HG03460 (cell line): ENCODE measurements at regions not wholly inside any gene's neighbourhood (a gene's known extent, or its start where the extent isn't known, plus 50 kb on each side); places are given as distances from the start of the nearest gene placed in this dataset.

Experiments used
- ATAC-seq: cut with Tn5 transposase; IDR thresholded peaks from one replicate; pipeline ENCODE4 v1.9.1; 2021; ENCODE audit not compliant: unreplicated experiment

DNA sequence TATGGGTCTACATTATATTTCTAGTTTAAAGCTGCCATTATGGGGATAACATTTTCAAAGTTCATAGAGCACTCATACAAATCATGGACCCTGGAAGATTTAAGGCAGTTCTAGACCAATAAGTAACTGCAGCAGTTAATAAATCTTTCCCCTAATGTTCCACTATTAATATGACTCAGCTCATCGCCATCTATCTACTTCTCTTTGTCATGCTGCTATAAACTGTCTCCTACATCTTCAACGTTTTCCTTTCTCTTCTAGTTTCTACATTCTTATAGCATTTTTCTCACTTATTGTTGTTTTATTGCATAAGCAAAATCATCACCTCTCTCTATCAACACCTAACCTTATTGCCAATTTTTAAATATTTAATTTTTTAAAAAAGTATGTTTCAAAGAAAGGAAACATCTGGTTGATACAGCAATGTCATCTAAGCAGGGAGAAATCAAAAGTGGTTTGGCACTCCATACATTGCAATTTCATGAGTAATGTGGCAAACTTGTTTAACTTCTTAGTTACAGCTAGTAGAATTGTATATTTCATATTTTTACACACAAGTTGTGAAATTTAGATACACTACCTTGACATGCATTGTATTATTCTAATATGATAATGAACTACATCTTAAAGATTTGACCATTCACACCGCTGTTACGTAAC, 1500.4 kb upstream of the MIR17HG start:
- no peak for ATAC-seq

DNA sequence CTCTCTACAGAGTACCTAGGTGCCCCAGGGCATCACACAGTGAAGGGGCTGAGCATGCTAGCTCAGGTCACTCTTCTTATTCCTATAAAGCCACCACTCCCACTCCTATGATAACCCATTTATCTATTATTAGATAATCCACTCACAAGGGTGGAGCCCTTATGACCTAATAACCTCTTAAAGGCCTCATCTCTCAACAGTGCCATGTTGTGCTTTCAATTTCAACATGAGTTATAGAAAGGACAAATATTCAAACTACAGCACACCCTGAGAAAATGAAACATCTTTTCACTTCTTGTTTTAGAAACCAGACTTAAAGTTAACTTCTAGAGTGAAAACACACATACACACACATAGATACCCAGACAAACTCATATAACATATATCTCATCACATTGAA, 1494.9 kb upstream of the MIR17HG start:
- ATAC-seq = no peak

DNA sequence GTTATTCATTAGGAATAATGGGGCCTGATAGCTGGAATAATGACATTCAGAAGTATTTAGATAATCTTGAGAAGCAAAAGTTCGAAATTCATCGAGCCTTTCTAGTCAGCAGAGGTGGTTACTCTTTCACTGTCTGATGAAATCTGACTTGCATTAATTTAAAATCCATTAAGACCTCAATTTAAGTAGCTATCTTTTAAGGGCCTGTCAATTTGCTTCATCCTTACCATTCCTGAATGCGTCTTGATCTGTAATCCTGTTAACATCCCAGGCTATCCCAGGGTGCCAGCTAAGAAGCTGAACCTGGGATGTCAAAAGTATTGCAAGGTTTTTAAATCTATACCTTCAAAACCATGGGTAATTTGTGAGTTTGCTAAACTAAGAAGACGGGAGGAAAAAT, 1491.0 kb upstream of the MIR17HG start:
- no peak for ATAC-seq

DNA sequence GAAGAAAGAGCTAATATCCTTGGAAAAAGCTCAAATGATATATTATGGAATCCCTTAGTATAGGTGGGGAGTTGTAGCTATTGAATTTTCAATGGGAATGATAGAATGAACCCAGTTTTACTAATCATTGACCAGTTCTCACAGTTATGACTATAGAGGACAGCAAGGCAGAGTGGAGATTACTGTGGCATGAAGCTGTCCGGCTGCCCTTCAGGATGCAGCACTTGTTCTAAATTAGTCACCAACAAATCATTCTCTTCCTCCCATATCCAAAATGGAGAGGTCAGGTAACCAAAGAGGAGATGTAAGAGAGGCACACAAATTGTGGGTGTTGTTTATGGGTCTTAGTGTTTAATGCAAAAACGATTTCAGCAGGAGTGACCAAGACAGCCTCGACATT, 1490.0 kb upstream of the MIR17HG start:
- ATAC-seq = no peak

DNA sequence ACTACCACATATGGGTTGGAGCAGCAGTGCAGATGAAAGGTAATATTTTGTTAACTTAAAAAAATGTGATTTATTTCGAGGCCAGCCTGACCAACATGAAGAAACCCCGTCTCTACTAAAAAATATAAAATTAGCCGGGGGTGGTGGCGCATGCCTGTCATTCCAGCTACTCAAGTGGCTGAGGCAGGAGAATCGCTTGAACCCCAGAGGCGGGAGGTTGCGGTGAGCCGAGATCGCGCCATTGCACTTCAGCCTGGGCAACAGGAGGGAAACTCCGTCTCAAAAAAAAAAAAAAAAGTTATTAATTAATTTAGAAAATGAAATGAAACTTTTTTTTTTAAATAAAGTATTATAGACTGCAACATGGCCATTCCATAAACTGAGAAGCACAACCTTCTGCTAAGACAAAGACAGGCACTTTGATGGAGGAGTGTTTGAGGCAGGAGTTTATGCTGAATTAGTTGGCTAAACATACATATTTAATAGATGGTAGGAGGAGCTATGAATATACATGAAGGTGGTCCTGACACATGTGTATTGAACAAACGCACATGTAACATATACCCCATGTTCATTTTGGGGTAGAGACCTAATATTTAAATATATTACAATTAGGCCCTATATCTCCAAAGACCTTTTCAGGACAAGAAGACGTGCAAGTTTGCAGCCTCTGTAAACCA, 1485.3 kb upstream of the MIR17HG start:
- ATAC-seq = no peak

DNA sequence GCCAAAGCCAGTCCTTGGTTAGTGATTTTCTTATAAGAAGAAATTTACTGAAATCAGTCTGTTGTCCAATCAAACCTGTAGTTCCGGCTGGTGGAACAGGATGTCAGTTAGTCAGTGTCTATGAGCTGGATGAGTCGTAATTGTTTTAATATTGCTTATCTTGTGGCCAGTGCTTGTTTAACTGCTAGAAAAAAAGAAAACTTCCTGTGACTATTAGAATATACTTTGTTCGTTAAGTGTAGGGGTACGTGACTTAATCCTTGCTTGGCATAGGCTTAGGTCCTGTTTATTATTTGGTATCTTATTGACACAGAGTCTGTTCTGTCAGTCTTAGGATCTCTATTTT, 1484.8 kb upstream of the MIR17HG start:
- ATAC-seq = no peak

DNA sequence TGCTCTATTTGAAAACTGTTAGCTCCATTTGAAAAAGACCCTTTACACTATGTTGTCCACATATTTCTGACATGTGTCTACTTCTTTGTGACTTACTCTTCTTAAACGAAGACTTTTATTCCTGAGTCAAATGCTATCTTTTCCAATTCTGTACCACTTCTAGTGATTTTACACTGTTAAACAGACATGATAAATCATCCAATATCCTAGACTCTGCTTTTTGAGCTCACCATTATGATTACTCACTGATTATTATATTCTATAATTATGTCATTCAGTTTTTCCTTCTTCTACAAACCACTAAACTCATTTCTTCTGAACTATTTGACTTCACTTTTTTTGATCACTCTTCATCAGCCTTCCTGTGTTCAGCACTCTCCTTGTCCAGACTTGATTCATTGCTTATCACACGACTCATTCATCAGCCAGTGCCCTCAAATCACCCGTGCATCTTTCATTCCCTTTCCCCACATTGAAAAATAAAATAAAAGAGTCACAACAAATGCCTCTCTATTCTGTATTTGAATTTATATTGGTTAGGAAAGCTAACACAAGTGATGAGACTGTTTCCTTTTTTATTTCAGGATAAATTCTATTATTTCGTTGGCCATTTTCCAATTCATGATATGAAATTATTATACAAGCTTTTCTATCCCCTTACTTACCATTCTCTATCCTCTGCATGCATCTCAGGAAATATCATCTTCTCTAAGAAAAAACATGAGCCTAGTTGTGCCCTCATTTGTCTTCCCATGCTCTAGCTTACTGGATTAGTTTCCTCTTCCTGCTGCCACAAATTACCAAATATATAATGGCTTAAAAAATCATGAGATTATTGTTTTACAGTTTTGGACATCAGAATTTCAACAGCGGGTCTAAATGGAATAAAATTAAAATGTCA, 1482.1 kb upstream of the MIR17HG start:
- no peak for ATAC-seq

DNA sequence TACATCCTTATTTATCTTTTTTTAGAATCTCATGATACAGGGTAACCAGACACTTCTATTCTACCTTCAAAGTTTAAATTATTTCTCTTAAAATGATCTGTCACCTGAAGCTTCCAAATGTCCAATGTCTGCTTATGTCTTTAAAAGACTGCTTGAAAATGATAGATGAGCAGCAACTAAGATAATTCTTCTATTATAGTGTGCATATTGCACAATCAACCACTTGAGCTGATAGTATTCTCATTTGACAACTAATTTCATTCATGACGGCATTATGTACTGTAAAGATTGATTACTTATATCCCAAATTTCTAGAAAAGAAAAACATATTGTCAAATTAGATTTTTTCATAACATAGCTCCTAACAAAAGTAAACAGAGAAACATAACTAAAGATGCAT, 1478.2 kb upstream of the MIR17HG start:
- no peak for ATAC-seq

DNA sequence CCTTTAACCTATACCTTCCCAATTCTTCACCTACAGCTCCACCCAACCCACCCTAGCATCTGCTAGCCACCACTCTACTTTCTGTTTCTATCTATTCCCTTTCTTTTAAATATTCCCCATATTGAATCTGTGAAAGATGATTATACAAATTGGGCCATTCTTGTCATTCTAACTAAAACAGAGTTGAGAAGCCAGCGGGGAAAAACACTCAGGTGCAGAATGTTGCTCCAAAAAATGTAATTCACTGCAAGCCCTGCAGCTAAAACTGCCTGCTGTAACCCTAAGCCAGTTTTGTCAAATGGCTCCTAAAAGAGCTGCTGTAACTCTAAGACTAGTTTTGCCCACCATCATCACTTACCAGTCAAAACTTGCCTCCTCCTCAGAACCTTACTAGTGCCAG, 1468.6 kb upstream of the MIR17HG start:
- no peak for ATAC-seq

DNA sequence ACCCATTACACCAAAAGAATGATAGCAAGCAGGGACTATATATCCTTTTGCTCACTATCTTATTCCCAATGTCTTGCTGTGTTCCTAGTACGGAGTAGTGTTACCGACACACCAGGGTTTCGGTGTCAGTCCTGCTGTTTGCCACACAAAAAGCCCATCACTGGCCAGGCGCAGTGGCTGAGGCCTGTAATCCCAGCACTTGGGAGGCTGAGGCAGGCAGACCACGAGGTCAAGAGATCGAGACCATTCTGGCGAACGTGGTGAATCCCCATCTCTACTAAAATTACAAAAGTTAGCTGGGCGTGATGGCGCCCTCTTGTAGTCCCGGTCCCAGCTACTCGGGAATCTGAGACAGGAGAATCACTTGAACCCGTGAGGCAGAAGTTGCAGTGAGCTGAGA, 1467.3 kb upstream of the MIR17HG start:
- ATAC-seq = no peak

DNA sequence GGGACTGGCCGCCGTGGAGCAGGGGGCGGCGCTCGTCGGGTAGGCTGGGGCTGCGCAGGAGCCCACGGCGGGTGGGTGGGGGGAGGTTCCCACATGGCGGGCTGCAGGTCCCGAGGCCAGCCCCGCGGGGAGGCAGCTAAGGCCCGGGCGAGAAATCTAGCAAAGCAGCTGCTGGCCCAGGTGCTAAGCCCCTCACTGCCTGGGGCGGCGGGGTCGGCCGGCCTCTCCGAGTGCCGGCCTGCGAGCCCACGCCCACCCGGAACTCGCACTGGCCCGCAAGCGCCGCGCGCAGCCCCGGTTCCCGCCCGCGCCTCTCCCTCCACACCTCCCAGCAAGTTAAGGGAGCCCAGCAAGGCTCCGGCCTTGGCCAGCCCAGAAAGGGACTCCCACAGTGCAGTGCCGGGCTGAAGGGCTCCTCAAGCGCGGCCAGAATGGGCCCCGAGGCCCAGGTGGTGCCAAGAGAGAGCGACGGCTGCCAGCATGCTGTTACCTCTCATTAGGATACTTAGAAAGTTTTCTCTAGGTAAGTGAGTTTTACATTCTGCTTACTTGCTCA, 1463.5 kb upstream of the MIR17HG start:
- ATAC-seq = no peak

DNA sequence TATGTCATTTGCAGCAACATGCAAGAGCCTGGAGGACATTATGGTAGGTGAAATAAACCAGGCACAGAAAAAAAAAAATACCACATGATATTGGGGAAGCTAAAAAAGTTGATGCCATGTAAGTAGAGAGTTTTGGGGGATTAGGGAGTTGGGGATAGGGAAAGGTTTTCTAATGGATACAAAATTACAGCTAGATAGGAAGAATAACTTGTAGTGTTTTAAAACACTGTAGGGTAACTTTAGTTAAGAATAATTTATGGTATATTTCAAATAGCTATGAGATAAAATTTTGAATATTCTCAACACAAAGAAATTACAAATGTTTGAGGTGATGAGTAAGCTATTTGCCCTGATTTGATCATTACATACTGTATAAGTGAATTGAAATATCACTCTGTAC, 1456.7 kb upstream of the MIR17HG start:
- no peak for ATAC-seq

DNA sequence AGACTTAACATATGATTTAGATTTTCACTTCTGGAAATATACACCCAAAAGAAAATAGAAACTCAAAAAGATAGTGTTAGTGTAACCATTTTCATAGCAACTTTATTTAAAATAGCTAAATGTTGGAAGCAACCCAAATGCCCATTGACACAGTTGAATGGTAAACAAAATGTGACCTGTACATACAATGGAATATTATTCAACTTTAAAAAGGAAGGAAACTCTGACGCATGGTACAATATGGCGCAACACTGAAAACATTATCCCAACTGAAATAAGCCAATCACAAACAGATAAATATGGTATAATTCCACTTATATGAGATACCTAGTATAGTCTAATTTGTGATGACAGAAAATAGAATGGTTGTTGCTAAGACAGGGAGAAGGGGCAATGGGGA, 1456.1 kb upstream of the MIR17HG start:
- no peak for ATAC-seq

DNA sequence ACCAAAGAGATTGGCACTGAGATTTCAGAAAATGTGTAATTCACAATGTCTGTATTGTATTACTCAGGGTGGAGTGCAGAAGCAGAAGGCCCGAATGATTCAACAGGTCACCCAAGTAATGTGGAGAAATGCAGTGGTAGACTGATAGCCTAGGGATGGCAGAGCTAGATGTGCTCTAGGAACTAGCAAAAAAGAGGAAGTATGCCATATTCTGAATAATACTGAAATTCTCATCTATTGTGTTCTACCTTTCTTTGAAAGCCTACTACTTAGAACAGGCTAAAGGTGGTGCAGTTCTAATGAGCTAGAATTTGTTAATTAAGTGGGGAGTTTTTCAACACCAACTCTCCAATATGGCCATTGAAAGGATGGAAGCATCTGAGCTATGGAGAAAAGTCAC, 1449.8 kb upstream of the MIR17HG start:
- ATAC-seq = no peak

DNA sequence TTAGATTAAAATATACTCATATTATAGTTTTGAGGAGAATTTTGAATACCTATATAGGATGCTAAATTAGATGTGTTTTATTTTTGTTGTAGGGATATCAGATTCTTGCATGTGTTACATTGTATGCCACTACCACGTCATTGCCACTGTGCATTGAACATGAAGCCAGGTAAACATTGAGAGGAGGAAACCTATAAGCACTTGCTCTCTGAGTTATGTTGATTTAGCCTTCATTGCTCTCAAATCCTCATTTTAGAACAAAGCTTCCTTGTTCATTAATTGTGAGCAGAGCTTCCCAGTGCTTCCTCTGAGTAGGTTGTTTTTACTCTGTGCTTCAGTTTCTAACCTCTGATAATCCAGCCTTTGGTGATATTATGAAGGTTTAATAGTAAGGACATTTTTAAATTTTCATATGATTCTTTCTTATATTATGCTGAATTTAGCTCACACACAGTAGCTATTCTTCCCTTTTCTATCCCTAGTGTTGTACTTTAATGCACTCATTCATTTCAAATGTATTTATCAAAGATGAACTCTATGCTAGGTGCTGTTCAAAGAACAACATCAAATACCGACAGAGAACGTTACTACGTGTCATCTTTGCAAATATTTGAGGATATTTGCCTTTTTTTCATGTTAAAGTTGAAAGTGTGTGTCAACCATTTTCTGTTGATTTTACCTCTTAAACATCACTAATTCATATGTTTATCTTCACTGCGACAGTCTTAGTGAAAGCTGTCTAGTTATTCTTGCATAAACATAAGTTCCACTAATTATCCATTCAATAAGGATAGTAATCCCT, 1448.0 kb upstream of the MIR17HG start:
- no peak for ATAC-seq

DNA sequence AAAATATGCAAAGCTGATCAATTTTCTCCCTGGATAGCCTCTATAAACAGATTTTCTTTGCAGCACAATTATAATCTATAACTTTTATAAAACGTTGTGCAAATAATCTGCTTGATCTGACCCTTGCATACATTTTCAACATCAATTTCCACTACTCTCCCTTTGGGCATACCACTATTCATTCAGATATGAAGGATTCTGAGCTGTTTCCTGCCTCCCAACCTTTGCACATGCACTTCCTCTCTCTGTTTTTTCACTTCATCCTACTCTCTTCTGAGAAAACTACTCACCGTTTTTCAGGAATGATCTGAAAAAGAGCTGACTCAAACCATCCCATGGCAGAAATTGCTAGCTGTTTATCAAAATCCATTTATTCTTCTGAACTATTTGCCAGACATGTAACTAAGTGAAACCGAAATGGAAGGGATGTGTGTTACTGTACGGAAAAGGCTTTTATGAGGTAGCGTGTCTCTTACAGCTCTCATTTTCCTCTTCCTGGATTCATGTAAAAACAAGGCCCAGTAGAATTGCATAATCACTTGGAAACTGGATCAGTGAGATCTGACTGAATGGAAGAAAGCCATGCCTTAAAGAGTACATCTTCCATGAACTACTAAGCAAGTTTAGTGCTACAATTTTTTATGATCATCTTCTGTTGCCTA, 1447.3 kb upstream of the MIR17HG start:
- ATAC-seq = no peak

DNA sequence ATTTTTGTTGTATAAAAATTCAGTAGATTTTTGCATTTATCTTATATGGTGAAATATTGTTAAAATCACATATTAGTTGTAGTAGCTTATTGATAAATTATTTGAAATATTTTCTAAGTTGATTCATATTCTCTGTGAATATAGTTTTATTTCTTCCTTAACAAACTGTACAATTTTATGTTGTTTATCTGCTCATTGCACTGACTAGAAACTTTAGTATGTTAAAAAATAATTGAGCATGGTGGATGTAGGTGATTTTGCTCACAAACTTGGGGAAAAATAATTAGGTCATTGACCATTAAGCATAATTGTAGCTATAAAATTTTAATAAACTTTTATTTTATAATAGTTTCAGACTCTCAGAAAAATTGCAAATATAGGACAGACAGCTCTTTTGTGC, 1445.3 kb upstream of the MIR17HG start:
- ATAC-seq = no peak

DNA sequence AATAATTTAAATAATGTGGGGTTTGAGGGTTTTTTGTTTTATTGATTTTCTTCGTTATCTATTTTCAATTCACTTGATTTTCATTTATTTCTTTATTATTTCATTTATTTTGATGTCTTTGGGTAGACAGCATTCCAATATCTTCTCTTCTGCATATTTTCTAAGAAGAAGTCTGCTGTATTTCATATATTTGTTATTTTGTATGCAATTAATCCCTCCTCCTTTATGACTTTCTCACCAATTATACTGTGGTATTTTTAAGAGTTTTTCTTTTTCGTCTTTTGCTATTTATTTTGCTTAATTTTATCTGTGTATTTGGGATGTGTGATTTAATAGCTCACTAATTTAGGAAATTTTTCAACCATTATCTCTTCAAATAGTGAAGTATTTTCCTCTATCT, 1444.4 kb upstream of the MIR17HG start:
- ATAC-seq = no peak

DNA sequence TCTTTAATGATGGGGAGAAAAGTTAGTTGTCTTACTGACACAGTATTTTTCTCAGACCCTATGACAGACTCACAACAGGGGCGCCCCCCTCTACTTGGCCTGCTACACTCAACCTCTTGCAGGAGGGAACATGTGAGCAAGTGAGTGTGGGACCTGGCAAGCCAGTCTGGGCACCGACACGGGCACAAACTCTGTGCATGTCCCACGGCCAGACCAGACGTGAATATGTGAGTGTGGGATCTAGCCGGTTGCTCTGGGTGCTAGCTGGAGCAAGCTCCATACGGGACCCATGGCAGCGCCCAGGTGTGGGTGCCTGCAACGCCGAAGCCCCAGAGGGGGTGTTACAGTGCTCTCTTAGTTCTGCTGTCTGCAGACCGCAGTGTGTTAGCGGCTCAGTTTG, 1437.3 kb upstream of the MIR17HG start:
- no peak for ATAC-seq

DNA sequence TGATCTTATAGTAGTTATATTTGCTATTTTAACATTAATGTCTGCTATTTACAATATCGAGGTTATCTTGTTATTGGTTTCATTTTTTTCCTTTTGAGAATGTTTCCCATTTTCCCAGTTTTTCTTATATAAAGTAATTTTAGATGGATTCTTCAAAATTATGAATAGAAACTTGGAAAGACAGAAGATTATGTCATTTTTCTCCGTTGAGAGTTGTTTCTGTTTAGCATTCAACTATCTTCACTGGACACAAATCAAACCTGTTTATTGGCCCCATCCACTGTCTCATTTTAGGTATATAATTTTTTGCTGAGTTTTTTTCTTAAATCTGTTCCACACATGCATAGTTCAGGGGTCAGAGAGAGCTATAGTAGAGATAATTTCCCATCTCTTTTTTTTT, 1430.9 kb upstream of the MIR17HG start:
- no peak for ATAC-seq

DNA sequence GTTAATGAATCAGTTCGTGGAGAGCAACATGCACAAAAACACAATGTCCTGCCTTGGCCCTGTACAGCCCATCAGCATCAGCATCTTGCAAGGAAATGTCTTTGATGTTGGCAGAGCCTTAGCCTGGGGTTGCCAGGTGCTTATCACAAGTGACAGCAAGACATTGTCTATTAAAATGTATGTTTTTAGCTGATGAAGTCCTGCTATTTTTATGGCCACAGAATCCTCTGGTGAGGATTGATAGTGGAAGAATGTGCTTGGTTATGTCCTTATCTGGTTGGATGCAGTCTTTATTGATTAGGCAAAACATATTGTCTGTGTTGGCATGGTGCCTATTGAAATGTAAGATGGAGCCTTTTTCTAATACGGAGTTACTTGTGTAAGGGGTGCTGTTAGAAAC, 1427.0 kb upstream of the MIR17HG start:
- ATAC-seq = no peak
